NB4 (cell line): ENCODE measurements at regions not wholly inside any gene's neighbourhood (a gene's known extent, or its start where the extent isn't known, plus 50 kb on each side); places are given as distances from the start of the nearest gene placed in this dataset.

Experiments
- CTCF ChIP-seq: IDR thresholded peaks from one replicate; pipeline ENCODE4 v1.5.1; 2012; ENCODE audit warnings: low read depth, low read length
- MAX ChIP-seq: IDR thresholded peaks from 2 replicates; pipeline ENCODE4 v1.6.1; 2011; ENCODE audit warnings: low read depth, low read length
- MYC ChIP-seq: IDR thresholded peaks from 2 replicates; pipeline ENCODE4 v1.6.1; 2011; ENCODE audit warnings: low read depth, low read length

- TF ChIP-seq CTCF: no peak
- no peak for TF ChIP-seq MYC
- no peak for TF ChIP-seq MAX
Observed at GRCh38 chr2:235343869-235344268, 150.0 kb upstream of the AGAP1 start.
